ENCODE measurements at regions not wholly inside any gene's neighbourhood (a gene's known extent, or its start where the extent isn't known, plus 50 kb on each side); places are given as distances from the start of the nearest gene placed in this dataset.

DNA sequence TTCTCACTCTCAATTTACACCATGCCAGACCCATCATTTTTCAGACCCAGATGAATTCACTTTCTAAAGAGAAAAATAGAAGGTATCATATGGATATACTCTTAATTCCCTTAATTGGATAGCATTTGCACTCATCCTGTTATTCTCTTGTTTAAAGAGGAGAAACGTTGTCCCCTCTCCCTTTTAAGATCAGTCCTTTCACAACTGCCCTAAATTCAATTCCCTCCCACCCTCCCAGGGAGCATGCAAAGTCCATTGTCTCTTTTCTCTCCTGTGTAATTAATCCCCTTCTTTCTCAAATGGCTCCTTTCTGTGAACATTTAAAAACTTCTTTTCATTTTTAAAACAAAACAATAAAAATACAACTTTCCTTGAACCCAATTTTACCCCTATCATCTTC is 124.7 kb upstream of the TLL1 start:
- no peak overlapping the region for H3K27ac ChIP-seq
- TF ChIP-seq, protein P1, sequence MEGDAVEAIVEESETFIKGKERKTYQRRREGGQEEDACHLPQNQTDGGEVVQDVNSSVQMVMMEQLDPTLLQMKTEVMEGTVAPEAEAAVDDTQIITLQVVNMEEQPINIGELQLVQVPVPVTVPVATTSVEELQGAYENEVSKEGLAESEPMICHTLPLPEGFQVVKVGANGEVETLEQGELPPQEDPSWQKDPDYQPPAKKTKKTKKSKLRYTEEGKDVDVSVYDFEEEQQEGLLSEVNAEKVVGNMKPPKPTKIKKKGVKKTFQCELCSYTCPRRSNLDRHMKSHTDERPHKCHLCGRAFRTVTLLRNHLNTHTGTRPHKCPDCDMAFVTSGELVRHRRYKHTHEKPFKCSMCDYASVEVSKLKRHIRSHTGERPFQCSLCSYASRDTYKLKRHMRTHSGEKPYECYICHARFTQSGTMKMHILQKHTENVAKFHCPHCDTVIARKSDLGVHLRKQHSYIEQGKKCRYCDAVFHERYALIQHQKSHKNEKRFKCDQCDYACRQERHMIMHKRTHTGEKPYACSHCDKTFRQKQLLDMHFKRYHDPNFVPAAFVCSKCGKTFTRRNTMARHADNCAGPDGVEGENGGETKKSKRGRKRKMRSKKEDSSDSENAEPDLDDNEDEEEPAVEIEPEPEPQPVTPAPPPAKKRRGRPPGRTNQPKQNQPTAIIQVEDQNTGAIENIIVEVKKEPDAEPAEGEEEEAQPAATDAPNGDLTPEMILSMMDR (conservative IDR thresholded peaks at IDR 0.05), result no peak

DNA sequence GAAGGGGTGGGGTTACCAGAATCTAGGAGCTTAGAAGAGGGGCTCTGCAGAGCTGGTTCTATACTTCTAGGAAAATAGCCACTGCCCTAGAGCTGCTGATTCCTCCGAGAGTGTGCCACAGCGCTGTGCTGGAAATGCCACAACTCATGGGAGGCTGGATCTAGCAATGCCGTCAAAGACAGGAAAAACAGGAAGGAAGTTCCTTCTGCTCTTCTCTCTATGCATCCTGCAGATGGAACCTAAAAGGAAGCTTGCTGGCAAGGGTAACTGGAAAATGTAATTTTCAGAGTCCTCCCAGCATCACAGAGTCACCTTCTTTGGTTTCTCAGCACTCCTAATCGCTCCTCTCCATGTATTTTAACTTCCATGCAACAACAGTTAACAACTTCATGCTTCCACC is 121.2 kb upstream of the TLL1 start:
- H3K27ac ChIP-seq, result no peak overlapping the region
- TF ChIP-seq, protein P1 (conservative IDR thresholded peaks at IDR 0.05), result no peak

DNA sequence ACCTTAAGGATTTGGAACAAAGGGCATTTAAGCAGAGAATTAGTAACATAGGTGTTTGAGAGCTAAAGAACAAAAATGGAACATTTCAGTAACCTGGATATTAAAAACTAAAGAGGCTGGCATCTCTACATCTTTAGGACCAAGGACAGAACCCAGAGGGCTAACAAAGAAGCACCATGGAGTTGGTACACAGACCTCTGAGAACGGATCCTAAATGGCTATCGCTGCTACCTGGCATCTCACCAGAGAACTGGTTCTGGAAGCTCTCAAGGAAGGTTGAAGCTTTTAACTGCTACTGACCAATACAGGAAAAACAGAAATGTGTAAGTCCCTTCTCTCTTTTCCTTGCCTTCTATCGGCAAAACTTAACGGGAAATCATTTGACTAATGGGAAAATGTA is 118.4 kb upstream of the TLL1 start:
- H3K27ac ChIP-seq, result no peak overlapping the region
- TF ChIP-seq, protein P1 (conservative IDR thresholded peaks at IDR 0.05), result no peak

DNA sequence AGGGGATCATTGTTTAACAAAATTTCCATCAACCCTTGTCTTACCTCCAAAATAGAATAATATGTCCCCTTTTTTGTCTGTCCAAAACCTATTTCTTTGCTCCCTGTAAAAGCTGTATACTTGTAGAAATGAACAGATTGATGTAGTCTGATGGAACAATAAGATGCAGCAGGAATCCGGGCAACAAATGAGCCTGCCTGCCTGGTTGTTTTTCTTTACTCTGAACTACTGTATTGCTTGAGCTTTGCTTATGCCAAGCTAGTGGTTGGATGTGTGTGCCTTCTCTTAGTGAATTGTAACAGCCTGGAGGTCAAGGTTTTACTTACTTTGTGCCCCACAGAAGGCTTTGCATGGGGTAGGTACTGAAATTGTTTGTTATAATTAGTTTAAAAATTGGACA is 116.2 kb upstream of the TLL1 start:
- H3K27ac ChIP-seq, result no peak overlapping the region
- TF ChIP-seq, protein P1 (conservative IDR thresholded peaks at IDR 0.05), result no peak

DNA sequence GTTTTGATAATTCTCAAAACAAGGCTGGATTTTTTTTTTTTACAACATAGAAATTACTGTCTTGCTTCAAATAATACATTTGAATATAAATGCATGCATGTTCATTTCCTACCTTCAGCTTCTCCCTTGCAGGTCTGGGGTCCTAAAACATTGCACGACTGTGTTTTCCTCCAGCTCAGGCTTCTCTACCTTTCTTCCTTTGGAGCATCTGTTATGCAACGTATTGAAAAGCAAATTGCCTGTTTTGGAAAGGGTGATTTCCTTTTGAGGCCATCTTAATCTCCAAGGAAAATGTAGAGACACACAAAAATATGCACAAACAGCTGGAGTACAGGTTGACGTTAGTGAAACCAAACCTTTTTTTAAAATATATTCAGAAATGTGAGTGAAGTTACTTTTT is 115.6 kb upstream of the TLL1 start:
- no peak overlapping the region for H3K27ac ChIP-seq
- TF ChIP-seq, protein P1 (conservative IDR thresholded peaks at IDR 0.05), result no peak

DNA sequence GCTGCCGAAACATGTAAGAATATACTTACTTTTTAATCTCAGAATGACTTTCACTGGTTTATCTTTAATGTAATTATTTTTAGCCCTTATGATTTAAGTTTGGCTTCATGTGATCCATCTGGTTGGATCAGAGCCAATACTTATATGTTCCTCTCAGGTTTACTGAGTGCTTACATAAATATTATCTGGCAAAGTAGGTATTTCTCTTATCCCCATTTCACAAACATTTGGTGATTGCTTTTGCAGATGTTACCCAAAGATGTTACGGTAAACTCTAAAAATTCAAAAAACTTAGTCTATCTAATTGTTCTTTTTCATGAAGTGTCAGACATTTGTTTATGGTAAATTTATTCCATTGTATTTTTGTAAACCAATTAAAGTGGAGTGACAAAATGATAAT is 115.0 kb upstream of the TLL1 start:
- TF ChIP-seq, protein P1 (conservative IDR thresholded peaks at IDR 0.05), result no peak
- H3K27ac ChIP-seq, result no peak overlapping the region

DNA sequence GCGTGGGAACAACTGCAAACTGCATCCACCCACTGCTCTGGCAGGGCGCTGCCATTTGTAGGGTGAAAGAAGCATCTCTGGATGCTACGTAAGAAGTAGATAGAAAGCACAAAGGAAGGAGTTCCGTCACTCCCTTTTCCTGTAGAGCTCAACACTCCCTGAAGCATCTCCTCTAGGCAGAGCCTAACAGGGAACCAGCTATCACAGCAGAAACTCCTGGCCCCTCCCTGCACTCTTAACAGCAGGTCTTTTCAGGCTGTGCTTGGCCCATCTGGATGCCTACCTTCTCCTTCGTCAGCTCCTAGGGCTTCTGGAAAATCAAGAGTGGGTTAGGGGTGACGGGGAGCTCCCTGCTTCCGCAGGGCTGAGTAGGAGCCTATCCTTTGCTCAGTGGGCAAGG is 112.9 kb upstream of the TLL1 start:
- TF ChIP-seq, protein P1 (conservative IDR thresholded peaks at IDR 0.05), result no peak
- no peak overlapping the region for H3K27ac ChIP-seq

DNA sequence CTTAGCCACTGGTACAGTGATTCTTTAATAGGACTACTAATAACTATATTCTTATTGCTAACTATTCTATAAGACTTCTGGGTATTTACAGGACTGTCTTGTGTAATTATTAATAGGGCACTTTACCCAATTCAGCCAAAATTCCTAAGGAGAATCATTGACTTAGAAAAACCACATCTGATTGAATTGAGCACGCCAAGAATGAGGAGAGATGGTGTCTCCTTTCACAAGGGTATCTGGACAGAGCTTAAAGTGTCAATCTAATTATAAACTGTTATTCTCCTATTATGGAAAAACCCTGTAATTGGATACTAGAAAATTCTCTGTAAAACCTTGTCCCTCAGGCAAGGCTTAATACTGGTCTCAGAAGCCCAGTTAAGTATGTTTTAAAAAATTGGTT is 111.1 kb upstream of the TLL1 start:
- TF ChIP-seq, protein P1 (conservative IDR thresholded peaks at IDR 0.05), result no peak
- no peak overlapping the region for H3K27ac ChIP-seq
